ENCODE measurements at regions not wholly inside any gene's neighbourhood (a gene's known extent, or its start where the extent isn't known, plus 50 kb on each side); places are given as distances from the start of the nearest gene placed in this dataset.

DNA sequence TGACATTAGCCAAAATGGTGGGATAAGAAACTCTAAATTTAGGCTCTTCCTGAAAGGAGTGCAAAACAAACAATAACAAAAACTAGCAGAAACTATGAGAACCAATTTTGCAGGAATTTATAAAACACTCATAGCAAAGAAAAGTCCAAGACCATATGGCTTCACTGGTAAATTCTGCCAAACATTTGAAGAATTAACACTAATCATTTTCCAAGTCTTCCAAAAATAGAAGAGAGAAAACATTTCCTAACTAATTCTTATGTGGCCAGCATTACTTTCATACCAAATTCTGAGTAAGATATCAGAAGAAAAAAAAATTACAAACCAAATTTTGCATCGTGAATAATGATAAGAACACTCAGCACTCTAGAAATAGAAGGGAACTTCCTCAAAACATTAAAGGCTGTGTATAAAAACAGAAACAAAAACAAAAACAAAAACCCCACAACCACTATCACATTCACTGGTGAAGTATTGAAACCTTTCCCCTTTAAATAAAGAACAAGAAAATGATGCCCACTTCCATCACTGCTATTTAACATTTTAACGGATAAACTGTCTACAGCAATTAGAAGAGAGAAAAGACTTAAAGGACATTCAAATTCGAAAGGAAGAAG is 524.3 kb upstream of the GALNTL6 start:
- no peak for DNase-seq (ENCODE audit: extremely low read depth, low read depth)
- TF ChIP-seq CTCF (IDR thresholded peaks at IDR 0.05; ENCODE audit: low read depth, low read length, missing control alignments), result no peak
- H3K4me3 ChIP-seq (replicated peaks; ENCODE audit: low read depth, low read length), result no peak overlapping the region

DNA sequence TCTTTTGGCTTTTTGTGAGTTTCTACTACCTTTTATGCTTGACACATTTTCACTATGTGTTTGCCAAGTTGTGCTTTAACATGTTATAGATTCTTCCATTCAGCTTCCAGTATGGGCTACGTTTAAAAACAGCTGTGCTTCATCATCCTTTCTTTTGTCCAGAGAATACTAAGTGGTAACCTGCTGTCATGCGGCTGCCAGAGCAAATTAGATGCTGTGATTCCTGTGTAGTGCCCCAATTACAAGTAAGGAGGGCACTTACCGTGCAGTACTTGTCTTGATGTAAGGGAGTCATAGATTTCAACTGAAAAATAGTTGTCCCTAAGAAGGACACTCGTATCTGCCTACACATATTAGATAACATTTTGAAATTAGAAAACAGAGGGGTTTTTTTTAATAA is 531.8 kb upstream of the GALNTL6 start:
- no peak for TF ChIP-seq CTCF (IDR thresholded peaks at IDR 0.05; ENCODE audit: low read depth, low read length, missing control alignments)
- no peak for DNase-seq (ENCODE audit: extremely low read depth, low read depth)
- H3K4me3 ChIP-seq (replicated peaks; ENCODE audit: low read depth, low read length), result no peak overlapping the region

GRCh38 chr4:171279131-171279530 is 534.1 kb upstream of the GALNTL6 start:
- no peak for TF ChIP-seq CTCF (IDR thresholded peaks at IDR 0.05; ENCODE audit: low read depth, low read length, missing control alignments)

GRCh38 chr4:171266671-171267070 is 546.5 kb upstream of the GALNTL6 start:
- TF ChIP-seq CTCF (IDR thresholded peaks at IDR 0.05; ENCODE audit: low read depth, low read length, missing control alignments), result no peak
- DNase-seq (ENCODE audit: extremely low read depth, low read depth), result no peak

More at GRCh38 chr4:171279131-171279530, 534.1 kb upstream of the GALNTL6 start:
- no peak overlapping the region for H3K4me3 ChIP-seq (replicated peaks; ENCODE audit: low read depth, low read length)
- no peak for DNase-seq (ENCODE audit: extremely low read depth, low read depth)

DNA sequence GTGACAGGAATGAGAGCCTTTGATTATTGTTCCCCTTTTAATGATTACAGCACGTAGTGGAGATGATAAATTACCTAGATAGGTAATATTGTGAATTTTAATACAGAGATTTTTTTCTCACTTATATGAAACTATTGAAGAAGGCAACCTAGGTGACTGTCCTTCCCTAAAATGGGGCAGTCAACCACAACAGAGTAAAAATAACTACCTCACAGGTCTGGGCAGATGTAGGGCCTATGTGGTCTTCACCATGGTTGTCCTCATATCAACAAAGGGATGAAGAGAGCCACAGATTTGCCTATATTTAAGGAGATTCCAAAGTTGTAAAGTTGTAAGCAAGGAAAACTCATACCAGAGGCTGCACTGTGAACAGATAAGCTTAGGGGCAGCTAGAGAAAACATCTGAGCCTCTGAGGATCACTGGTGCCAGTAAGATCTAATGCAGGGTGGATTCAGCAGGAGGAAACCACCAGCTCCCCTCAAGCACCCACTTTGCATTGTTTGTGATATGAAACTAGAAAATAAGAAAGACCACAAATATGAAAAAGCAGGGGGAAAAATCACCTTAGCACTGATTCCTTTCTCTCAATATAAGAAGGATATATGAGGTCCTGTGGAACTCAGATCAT is 547.9 kb upstream of the GALNTL6 start:
- TF ChIP-seq CTCF (IDR thresholded peaks at IDR 0.05; ENCODE audit: low read depth, low read length, missing control alignments), result no peak
- no peak for DNase-seq (ENCODE audit: extremely low read depth, low read depth)
- H3K4me3 ChIP-seq (replicated peaks; ENCODE audit: low read depth, low read length), result no peak overlapping the region

More at GRCh38 chr4:171266671-171267070, 546.5 kb upstream of the GALNTL6 start:
- H3K4me3 ChIP-seq (replicated peaks; ENCODE audit: low read depth, low read length), result no peak overlapping the region

- DNase-seq (ENCODE audit: extremely low read depth, low read depth), result no peak
- H3K4me3 ChIP-seq (replicated peaks; ENCODE audit: low read depth, low read length), result no peak overlapping the region
- no peak for TF ChIP-seq CTCF (IDR thresholded peaks at IDR 0.05; ENCODE audit: low read depth, low read length, missing control alignments)
These were observed 557.0 kb upstream of the GALNTL6 start for GRCh38 chr4:171256223-171256622.

All from HFF-Myc (cell line).